ENCODE measurements at regions not wholly inside any gene's neighbourhood (a gene's known extent, or its start where the extent isn't known, plus 50 kb on each side); places are given as distances from the start of the nearest gene placed in this dataset.

DNA sequence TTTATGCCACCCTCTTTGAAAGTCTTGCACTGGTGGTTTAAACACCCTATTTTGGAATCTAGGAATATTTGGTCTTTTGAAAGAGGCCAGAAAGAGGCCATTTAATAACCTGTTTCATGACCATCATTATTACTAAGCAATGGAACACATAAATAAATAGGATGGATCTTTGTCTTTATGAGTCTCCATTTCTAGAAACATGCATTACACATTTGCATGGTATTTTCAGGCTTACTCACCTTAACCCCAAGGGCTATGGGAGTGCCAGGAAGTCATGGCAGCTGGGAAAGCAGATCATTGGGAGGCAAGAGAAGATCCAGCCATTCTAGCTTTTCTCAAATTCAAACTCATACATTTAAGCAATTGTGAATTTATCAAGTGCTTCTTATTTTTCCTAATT lies 185.8 kb upstream of the POU2AF2 start:
- peak; percentile 23 for DNase-seq (ENCODE audit: low read depth, low spot score)
- in situ Hi-C loops (cut with HindIII; ENCODE audit: low sequenced_read_pairs), result no loop called here
- no peak overlapping the region for H3K4me3 ChIP-seq (ENCODE audit: low read depth, low read length)
- TF ChIP-seq, protein P1, sequence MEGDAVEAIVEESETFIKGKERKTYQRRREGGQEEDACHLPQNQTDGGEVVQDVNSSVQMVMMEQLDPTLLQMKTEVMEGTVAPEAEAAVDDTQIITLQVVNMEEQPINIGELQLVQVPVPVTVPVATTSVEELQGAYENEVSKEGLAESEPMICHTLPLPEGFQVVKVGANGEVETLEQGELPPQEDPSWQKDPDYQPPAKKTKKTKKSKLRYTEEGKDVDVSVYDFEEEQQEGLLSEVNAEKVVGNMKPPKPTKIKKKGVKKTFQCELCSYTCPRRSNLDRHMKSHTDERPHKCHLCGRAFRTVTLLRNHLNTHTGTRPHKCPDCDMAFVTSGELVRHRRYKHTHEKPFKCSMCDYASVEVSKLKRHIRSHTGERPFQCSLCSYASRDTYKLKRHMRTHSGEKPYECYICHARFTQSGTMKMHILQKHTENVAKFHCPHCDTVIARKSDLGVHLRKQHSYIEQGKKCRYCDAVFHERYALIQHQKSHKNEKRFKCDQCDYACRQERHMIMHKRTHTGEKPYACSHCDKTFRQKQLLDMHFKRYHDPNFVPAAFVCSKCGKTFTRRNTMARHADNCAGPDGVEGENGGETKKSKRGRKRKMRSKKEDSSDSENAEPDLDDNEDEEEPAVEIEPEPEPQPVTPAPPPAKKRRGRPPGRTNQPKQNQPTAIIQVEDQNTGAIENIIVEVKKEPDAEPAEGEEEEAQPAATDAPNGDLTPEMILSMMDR (IDR thresholded peaks at IDR 0.05; ENCODE audit: low read depth, low read length), result no peak

DNA sequence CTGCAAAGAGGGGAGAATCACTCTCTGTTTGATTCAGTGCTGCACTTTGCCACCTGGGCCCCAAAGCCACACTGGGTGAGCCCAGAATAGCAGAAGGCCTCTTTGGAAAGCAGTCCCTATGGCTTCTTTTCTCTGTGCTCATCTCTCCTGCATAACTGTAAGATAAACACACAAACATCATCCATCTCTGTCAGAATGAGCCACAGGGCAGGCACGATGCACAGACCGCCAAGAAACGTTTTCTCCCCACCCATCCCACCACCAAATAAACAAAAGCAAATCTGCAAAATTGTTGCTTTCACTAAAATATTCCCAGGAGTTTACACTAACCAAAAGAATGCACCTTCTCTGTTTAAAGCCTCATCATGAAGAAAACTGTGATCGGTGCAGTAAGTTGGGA lies 196.4 kb upstream of the POU2AF2 start:
- in situ Hi-C loops (cut with HindIII; ENCODE audit: low sequenced_read_pairs), result no loop called here
- no peak overlapping the region for H3K4me3 ChIP-seq (ENCODE audit: low read depth, low read length)
- TF ChIP-seq, protein P1 (IDR thresholded peaks at IDR 0.05; ENCODE audit: low read depth, low read length), result no peak
- no peak for DNase-seq (ENCODE audit: low read depth, low spot score)

DNA sequence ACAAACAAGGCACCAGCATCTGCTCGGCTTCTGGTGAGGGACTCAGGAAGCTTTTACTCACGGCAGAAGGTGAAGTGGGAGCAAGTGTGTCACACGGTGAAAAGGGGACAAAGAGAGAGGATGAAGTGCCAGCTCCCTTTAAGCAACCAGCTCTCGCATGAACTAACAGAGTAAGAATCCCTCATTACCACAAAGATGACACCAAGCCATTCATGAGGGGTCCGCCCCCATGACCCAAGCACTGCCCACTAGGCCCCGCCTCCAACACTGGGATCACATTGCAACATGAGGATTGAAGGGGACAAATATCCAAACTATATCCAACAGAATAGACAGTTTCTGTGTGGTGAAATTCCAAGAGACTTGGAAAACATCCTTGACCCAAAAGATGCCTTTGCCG lies 198.2 kb upstream of the POU2AF2 start:
- TF ChIP-seq, protein P1 (IDR thresholded peaks at IDR 0.05; ENCODE audit: low read depth, low read length), result no peak
- in situ Hi-C loops (cut with HindIII; ENCODE audit: low sequenced_read_pairs), result no loop called here
- DNase-seq (ENCODE audit: low read depth, low spot score), result no peak
- H3K4me3 ChIP-seq (ENCODE audit: low read depth, low read length), result no peak overlapping the region

DNA sequence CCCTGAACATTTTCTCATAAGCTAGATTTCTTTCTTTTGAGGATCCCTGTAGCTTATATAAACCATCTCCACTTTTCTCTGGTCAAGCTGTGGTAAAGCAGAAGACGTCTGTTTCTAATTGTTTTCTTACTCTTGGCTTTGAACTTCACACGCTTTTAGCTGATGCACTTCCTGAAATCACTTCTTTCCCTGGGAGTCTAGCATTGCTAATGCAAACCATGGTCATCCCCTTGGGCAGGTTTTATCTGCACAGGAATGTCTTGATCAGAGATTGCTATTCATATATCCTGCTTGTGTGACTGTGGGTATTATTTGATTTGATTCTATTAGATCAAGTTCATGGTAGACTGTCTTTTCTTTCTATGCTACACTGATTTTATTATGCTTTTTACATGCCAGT lies 199.2 kb upstream of the POU2AF2 start:
- in situ Hi-C loops (cut with HindIII; ENCODE audit: low sequenced_read_pairs), result no loop called here
- TF ChIP-seq, protein P1 (IDR thresholded peaks at IDR 0.05; ENCODE audit: low read depth, low read length), result no peak

DNA sequence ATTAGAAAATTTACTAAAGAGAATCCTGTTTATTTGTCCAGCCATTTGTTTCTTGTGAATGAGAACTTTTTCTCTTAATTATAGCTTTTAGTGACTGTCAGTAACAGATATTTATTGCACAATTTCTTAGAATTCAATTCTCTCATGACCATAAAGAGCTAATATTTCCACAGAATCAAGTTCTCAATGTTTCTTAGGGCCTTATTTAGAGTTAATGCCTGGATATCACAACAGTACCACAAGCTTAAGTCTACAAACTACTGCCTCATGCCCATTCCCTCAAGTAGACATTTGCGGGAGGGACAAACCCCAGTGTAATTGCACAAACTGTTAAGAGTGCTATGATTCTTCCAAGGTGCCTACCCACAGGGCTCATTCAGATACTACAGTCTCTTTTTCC lies 199.7 kb upstream of the POU2AF2 start:
- DNase-seq (ENCODE audit: low read depth, low spot score), result no peak
- in situ Hi-C loops (cut with HindIII; ENCODE audit: low sequenced_read_pairs), result no loop called here
- TF ChIP-seq, protein P1 (IDR thresholded peaks at IDR 0.05; ENCODE audit: low read depth, low read length), result no peak
- H3K4me3 ChIP-seq (ENCODE audit: low read depth, low read length), result no peak overlapping the region

More for the DNA sequence above, 199.2 kb upstream of the POU2AF2 start:
- no peak overlapping the region for H3K4me3 ChIP-seq (ENCODE audit: low read depth, low read length)
- peak; percentile 63 for DNase-seq (ENCODE audit: low read depth, low spot score)

DNA sequence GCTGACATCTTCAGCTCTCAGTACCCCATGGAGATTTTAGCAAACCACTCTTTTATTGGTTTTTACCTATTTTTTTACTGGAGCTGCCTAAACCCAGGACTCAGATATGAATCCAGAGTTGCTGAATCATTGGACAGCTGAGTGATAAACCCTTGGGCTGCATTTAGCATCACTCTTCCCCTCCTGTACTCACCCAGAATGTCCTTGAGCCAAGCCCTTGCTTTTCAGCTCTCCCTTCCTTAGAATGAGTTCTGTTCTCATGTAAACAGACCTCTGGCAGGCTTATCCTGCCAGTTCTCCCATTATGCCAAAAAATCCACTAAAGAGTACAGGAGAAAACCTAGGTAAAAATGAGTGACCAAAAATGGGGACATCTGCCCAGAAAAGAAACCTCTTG lies 200.1 kb upstream of the POU2AF2 start:
- TF ChIP-seq, protein P1 (IDR thresholded peaks at IDR 0.05; ENCODE audit: low read depth, low read length), result no peak
- DNase-seq (ENCODE audit: low read depth, low spot score), result no peak
- in situ Hi-C loops (cut with HindIII; ENCODE audit: low sequenced_read_pairs), result no loop called here
- H3K4me3 ChIP-seq (ENCODE audit: low read depth, low read length), result no peak overlapping the region
